HCT116 (cell line): ENCODE measurements at regions not wholly inside any gene's neighbourhood (a gene's known extent, or its start where the extent isn't known, plus 50 kb on each side); places are given as distances from the start of the nearest gene placed in this dataset.

ENCODE experiments used
- ATAC-seq: fragments of 200-7000 bp; cut with Tn5 transposase; 2 replicates; pipeline ENCODE4 v1.9.1; 2020; ENCODE audit warnings: mild to moderate bottlenecking, moderate library complexity
- BruUV-seq: library from RNA; stranded (reverse); fragments of 400-500 nt; replicated peaks from 2 replicates; lab custom pipeline; 2021; lab: Mats Ljungman, UMichigan
- CTCF ChIA-PET: fragments of 300-600 bp; sonication (Branson Sonifier 250); formaldehyde crosslinking; loops from one replicate; lab custom pipeline; 2021; ENCODE audit warnings: antibody characterized with exemption; lab: Charles Lee
- POLR2A ChIA-PET: fragments of 300-600, 350-600 bp; sonication (Branson Sonifier 250); formaldehyde crosslinking; loops from one replicate; lab custom pipeline; 2021; ENCODE audit warnings: antibody characterized with exemption; lab: Charles Lee
- RAD21 ChIA-PET, 2 experiments: fragments of 300-600 bp; sonication (Branson Sonifier 250); formaldehyde crosslinking; loops; one replicate each; lab custom pipeline; 2023; ENCODE audit warnings: low total read pairs in 2 of 2; ENCODE audit not compliant: uncharacterized antibody in 2 of 2, unreplicated experiment in 2 of 2, low non-redundant PET in 1 of 2; lab: Charles Lee
- DNase-seq: peaks from one replicate; pipeline ENCODE4 v3.0.0-alpha.2; 2010; ENCODE audit warnings: low read depth, low spot score
- H2AFZ ChIP-seq: fragments of 200-600 bp; shearing (Covaris generic), sonication (generic); 2 replicates; pipeline ENCODE4 v1.6.1; 2017; ENCODE audit warnings: low read depth, mixed run types, mixed read lengths, antibody characterized with exemption, low read length; ENCODE audit not compliant: poor library complexity, severe bottlenecking
- H3K27ac ChIP-seq: 2 replicates; pipeline ENCODE4 v1.5.1; 2012; ENCODE audit warnings: low read depth, low read length
- H3K27me3 ChIP-seq: fragments of 200-600 bp; sonication (generic); 2 replicates; pipeline ENCODE4 v1.6.1; 2016; ENCODE audit warnings: mixed run types, low read length, mixed read lengths; ENCODE audit not compliant: insufficient read depth
- H3K36me3 ChIP-seq, 2 experiments: fragments of 200-500 bp in 1 of 2; fragments of 200-600 bp in 1 of 2; sonication (Bioruptor generic) in 1 of 2; sonication (generic) in 1 of 2; 2 replicates each; pipeline versions ENCODE4 v1.5.1 to v1.6.1; 2014 to 2016; ENCODE audit warnings: low read length in 2 of 2, inconsistent platforms in 1 of 2, mixed read lengths in 1 of 2, mixed run types in 1 of 2; ENCODE audit not compliant: insufficient read depth in 2 of 2, control insufficient read depth in 1 of 2
- H3K4me1 ChIP-seq, 2 experiments: fragments of 200-600 bp in 1 of 2; sonication (generic) in 1 of 2; 2 replicates each; pipeline versions ENCODE4 v1.5.1 to v1.6.1; 2012 to 2017; ENCODE audit warnings: low read length in 2 of 2, inconsistent platforms in 1 of 2, mild to moderate bottlenecking in 1 of 2, mixed read lengths in 1 of 2, mixed run types in 1 of 2, moderate library complexity in 1 of 2; ENCODE audit not compliant: insufficient read depth in 2 of 2, control insufficient read depth in 1 of 2
- H3K4me2 ChIP-seq: fragments of 200-600 bp; sonication (generic); 2 replicates; pipeline ENCODE4 v1.6.1; 2017; ENCODE audit warnings: mixed run types, low read length, mixed read lengths
- H3K4me3 ChIP-seq, 2 experiments: fragments of 200-600 bp in 1 of 2; sonication (generic) in 1 of 2; replicated peaks in 1 of 2; 2 replicates each; pipeline ENCODE4 v1.5.1; 2011 to 2016; ENCODE audit warnings: low read length in 2 of 2, control low read depth in 1 of 2, low read depth in 1 of 2, mild to moderate bottlenecking in 1 of 2, mixed read lengths in 1 of 2, mixed run types in 1 of 2
- H3K79me2 ChIP-seq: fragments of 200-600 bp; sonication (generic); 2 replicates; pipeline ENCODE4 v1.6.1; 2017; ENCODE audit warnings: mild to moderate bottlenecking, mixed run types, low read length, moderate library complexity, mixed read lengths; ENCODE audit not compliant: insufficient read depth
- H3K9ac ChIP-seq: fragments of 200-600 bp; sonication (generic); 2 replicates; pipeline ENCODE4 v1.6.1; 2016; ENCODE audit warnings: low read length, mixed read lengths
- H3K9me2 ChIP-seq: fragments of 200-600 bp; sonication (generic), shearing (Covaris generic); 2 replicates; pipeline ENCODE4 v1.6.1; 2017; ENCODE audit warnings: mixed run types, mild to moderate bottlenecking, moderate library complexity; ENCODE audit not compliant: insufficient read depth
- H3K9me3 ChIP-seq, 2 experiments: fragments of 200-500 bp in 1 of 2; fragments of 200-600 bp in 1 of 2; sonication (Bioruptor generic) in 1 of 2; sonication (generic) in 1 of 2; 2 replicates each; pipeline ENCODE4 v1.6.1; 2014 to 2017; ENCODE audit warnings: low read length in 2 of 2, mixed read lengths in 2 of 2, inconsistent platforms in 1 of 2, low read depth in 1 of 2, mild to moderate bottlenecking in 1 of 2, mixed run types in 1 of 2, moderate library complexity in 1 of 2; ENCODE audit not compliant: control insufficient read depth in 1 of 2, insufficient read depth in 1 of 2
- H4K20me1 ChIP-seq: fragments of 200-600 bp; sonication (generic), shearing (Covaris generic); 2 replicates; pipeline ENCODE4 v1.6.1; 2017; ENCODE audit warnings: mixed run types, mild to moderate bottlenecking, moderate library complexity; ENCODE audit not compliant: insufficient read depth
- CBX3 ChIP-seq: IDR thresholded peaks from 2 replicates; pipeline ENCODE4 v1.6.1; 2012; ENCODE audit warnings: low read depth
- CEBPB ChIP-seq: IDR thresholded peaks from 2 replicates; pipeline ENCODE4 v1.6.1; 2012; ENCODE audit warnings: low read depth
- CTCF ChIP-seq, 3 experiments: fragments of 200-600 bp in 1 of 3; sonication (generic) in 1 of 3; IDR thresholded peaks in 2 of 3; conservative IDR thresholded peaks in 1 of 3; 2 replicates each; pipeline ENCODE4 v1.5.1; 2012 to 2017; ENCODE audit warnings: low read depth in 2 of 3, low read length in 2 of 3, antibody characterized with exemption in 1 of 3, borderline replicate concordance in 1 of 3, control low read depth in 1 of 3, mild to moderate bottlenecking in 1 of 3, mixed read lengths in 1 of 3, mixed run types in 1 of 3, moderate library complexity in 1 of 3; ENCODE audit not compliant: insufficient read depth in 1 of 3
- EGR1 ChIP-seq: IDR thresholded peaks from 2 replicates; pipeline ENCODE4 v1.6.1; 2012; ENCODE audit warnings: low read depth
- ELF1 ChIP-seq: IDR thresholded peaks from 2 replicates; pipeline ENCODE4 v1.6.1; 2012; ENCODE audit warnings: low read depth, borderline replicate concordance
- EZH2 ChIP-seq: fragments of 200-600 bp; sonication (generic); IDR thresholded peaks from 2 replicates; pipeline ENCODE4 v1.6.1; 2017; ENCODE audit warnings: antibody characterized with exemption, mixed run types
- POLR2A ChIP-seq: IDR thresholded peaks from 2 replicates; pipeline ENCODE4 v1.7.0; 2011; ENCODE audit warnings: borderline replicate concordance; ENCODE audit not compliant: insufficient read depth, insufficient read length; ENCODE audit errors: extremely low read depth
- RAD21 ChIP-seq: IDR thresholded peaks from 2 replicates; pipeline ENCODE4 v1.6.1; 2012; ENCODE audit warnings: low read depth, mild to moderate bottlenecking
- SIN3A ChIP-seq: IDR thresholded peaks from 2 replicates; pipeline ENCODE4 v1.6.1; 2012; ENCODE audit warnings: low read depth
- SP1 ChIP-seq: IDR thresholded peaks from 2 replicates; pipeline ENCODE4 v1.6.1; 2012; ENCODE audit warnings: low read depth
- TCF7L2 ChIP-seq: IDR thresholded peaks from 2 replicates; pipeline ENCODE4 v1.7.0; 2011; ENCODE audit warnings: borderline replicate concordance, inconsistent platforms; ENCODE audit not compliant: insufficient read depth, insufficient read length; ENCODE audit errors: extremely low read depth
- YY1 ChIP-seq: IDR thresholded peaks from 2 replicates; pipeline ENCODE4 v1.6.1; 2011; ENCODE audit warnings: low read length, low read depth, moderate library complexity, mild to moderate bottlenecking; ENCODE audit not compliant: insufficient replicate concordance; ENCODE audit errors: extremely low read depth
- ZBTB33 ChIP-seq: IDR thresholded peaks from 2 replicates; pipeline ENCODE4 v1.6.1; 2011; ENCODE audit warnings: mild to moderate bottlenecking, low read length, moderate library complexity; ENCODE audit not compliant: insufficient replicate concordance; ENCODE audit errors: extremely low read depth
- ZFX ChIP-seq: fragments of 450-650 bp; IDR thresholded peaks from 2 replicates; pipeline ENCODE4 v1.6.1; 2017
- ZNF274 ChIP-seq: fragments of 200-500 bp; sonication (Bioruptor generic); IDR thresholded peaks from 2 replicates; pipeline ENCODE4 v1.6.1; 2014; ENCODE audit warnings: mild to moderate bottlenecking, low read depth, low read length, inconsistent platforms
- intact Hi-C: fragments of 100-400 bp; cut with micrococcal nuclease; formaldehyde crosslinking; loops from 2 replicates; pipeline ENCODE4 v1.10.0; 2022

- no peak for TF ChIP-seq EZH2
- TF ChIP-seq ZBTB33 = no peak
- no peak for TF ChIP-seq SIN3A
- TF ChIP-seq ELF1 = no peak
- TF ChIP-seq SP1 = no peak
- no peak for TF ChIP-seq ZNF274
- TF ChIP-seq CEBPB = no peak
- TF ChIP-seq CBX3 = no peak
- TF ChIP-seq POLR2A = no peak
- no peak for TF ChIP-seq RAD21
Measured at GRCh38 chr6:133062696-133063306, 178.4 kb upstream of the EYA4 start (continued).

GRCh38 chr6:133067960-133068359, 173.2 kb upstream of the EYA4 start:
- Histone ChIP-seq H2AFZ (no peak overlapping the region), H3K27me3 (no peaks in the 10 kb centered on the region), H3K4me2 (no peak overlapping the region), H3K36me3 (no peaks in the 10 kb centered on the region), H3K9me2 (no peaks in the 10 kb centered on the region), H3K9ac (no peak overlapping the region), H3K27ac (no peak overlapping the region), H3K4me1 (no peaks in the 10 kb centered on the region), H3K4me3 (no peak overlapping the region), H3K79me2 (no peaks in the 10 kb centered on the region), H3K9me3 (no peaks in the 10 kb centered on the region), H4K20me1 (no peaks in the 10 kb centered on the region)
- intact Hi-C loops = no loop called here
- no TSS peak for BruUV-seq
- TF ChIP-seq ZFX (no peak), TCF7L2 (no peak), EGR1 (no peak), POLR2A (no peak), SP1 (no peak), YY1 (no peak), CTCF (IDR thresholded peaks at IDR 0.05 in 2 of 3, conservative IDR thresholded peaks at IDR 0.05 in 1 of 3; ENCODE audit: borderline replicate concordance in 1 of 3, insufficient read depth in 1 of 3, low read depth in 2 of 3, low read length in 2 of 3) (no peak), EZH2 (no peak)
- RAD21 ChIA-PET = no interaction called here
- no peak for ATAC-seq
- POLR2A ChIA-PET = no interaction called here
- CTCF ChIA-PET = no interaction called here
- no peak for DNase-seq
